Keratinocyte (primary cell): ENCODE measurements at regions not wholly inside any gene's neighbourhood (a gene's known extent, or its start where the extent isn't known, plus 50 kb on each side); places are given as distances from the start of the nearest gene placed in this dataset.

Source experiments
- DNase-seq: peaks from one replicate; pipeline ENCODE4 v3.0.0-alpha.2; 2011; ENCODE audit warnings: low read depth, missing footprints, low spot score
- FAIRE-seq: peaks from 2 replicates; lab custom pipeline; 2011; peaks lifted over from hg19 to GRCh38; lab: Jason Lieb, UNC
- H2AFZ ChIP-seq: 2 replicates; pipeline ENCODE4 v1.6.0; 2012; ENCODE audit warnings: low read length, control low read depth, inconsistent platforms; ENCODE audit not compliant: control insufficient read depth
- H3K27ac ChIP-seq: 2 replicates; pipeline ENCODE4 v1.5.1; 2011; ENCODE audit warnings: low read length; ENCODE audit not compliant: control insufficient read depth, insufficient read depth
- H3K27me3 ChIP-seq: 3 replicates; pipeline ENCODE4 v1.6.0; 2011; ENCODE audit warnings: low read length; ENCODE audit not compliant: control insufficient read depth, insufficient read depth; ENCODE audit errors: extremely low read depth
- H3K36me3 ChIP-seq, 2 experiments: 2 replicates in 1 of 2; 3 replicates in 1 of 2; pipeline ENCODE4 v1.5.1; 2011; ENCODE audit warnings: low read length in 2 of 2, mild to moderate bottlenecking in 1 of 2; ENCODE audit not compliant: control insufficient read depth in 2 of 2, insufficient read depth in 2 of 2; ENCODE audit errors: extremely low read depth in 1 of 2
- H3K4me1 ChIP-seq: 3 replicates; pipeline ENCODE4 v1.5.1; 2011; ENCODE audit warnings: low read length; ENCODE audit not compliant: control insufficient read depth, insufficient read depth; ENCODE audit errors: extremely low read depth
- H3K4me2 ChIP-seq: 3 replicates; pipeline ENCODE4 v1.6.0; 2011; ENCODE audit warnings: low read depth, low read length; ENCODE audit not compliant: control insufficient read depth, insufficient read depth; ENCODE audit errors: extremely low read depth
- H3K4me3 ChIP-seq, 3 experiments: fragments of 200-600 bp in 1 of 3; sonication (generic) in 1 of 3; 2 replicates in 2 of 3; 3 replicates in 1 of 3; pipeline ENCODE4 v1.5.1; 2011 to 2016; ENCODE audit warnings: low read length in 3 of 3, mild to moderate bottlenecking in 3 of 3, control low read depth in 2 of 3, inconsistent platforms in 1 of 3, low read depth in 1 of 3, mixed read lengths in 1 of 3, mixed run types in 1 of 3, moderate library complexity in 1 of 3; ENCODE audit not compliant: control insufficient read depth in 2 of 3, insufficient read depth in 2 of 3; ENCODE audit errors: extremely low read depth in 1 of 3
- H3K79me2 ChIP-seq: 2 replicates; pipeline ENCODE4 v1.6.0; 2012; ENCODE audit warnings: low read length; ENCODE audit not compliant: control insufficient read depth, insufficient read depth
- H3K9ac ChIP-seq: 3 replicates; pipeline ENCODE4 v1.6.0; 2011; ENCODE audit warnings: low read length; ENCODE audit not compliant: control insufficient read depth, insufficient read depth; ENCODE audit errors: extremely low read depth
- H3K9me1 ChIP-seq: 3 replicates; pipeline ENCODE4 v1.6.0; 2011; ENCODE audit warnings: low read length; ENCODE audit not compliant: control insufficient read depth, insufficient read depth; ENCODE audit errors: extremely low read depth
- H3K9me3 ChIP-seq: 2 replicates; pipeline ENCODE4 v1.5.1; 2012; ENCODE audit warnings: low read depth, low read length; ENCODE audit not compliant: control insufficient read depth
- H4K20me1 ChIP-seq: 3 replicates; pipeline ENCODE4 v1.6.0; 2011; ENCODE audit warnings: low read length; ENCODE audit not compliant: control insufficient read depth, insufficient read depth; ENCODE audit errors: extremely low read depth
- EZH2 ChIP-seq: IDR thresholded peaks from one replicate; pipeline ENCODE4 v1.6.1; 2012; ENCODE audit warnings: inconsistent platforms, mild to moderate bottlenecking, low read length, moderate library complexity
- dilution Hi-C: fragments of 300-500 bp; cut with MboI; formaldehyde crosslinking; loops from one replicate; pipeline ENCODE4 v1.7.0; 2020; ENCODE audit warnings: low sequenced_read_pairs; ENCODE audit not compliant: extremely low pct_ligation_motif_present
- TF ChIP-seq, protein P1 (sequence below), 3 experiments: IDR thresholded peaks in 1 of 3; conservative IDR thresholded peaks in 1 of 3; optimal IDR thresholded peaks in 1 of 3; 2 replicates in 2 of 3; 3 replicates in 1 of 3; pipeline versions ENCODE3 to v1.5.1; 2011; ENCODE audit warnings: low read length in 3 of 3, mild to moderate bottlenecking in 3 of 3, moderate library complexity in 2 of 3, control low read depth in 1 of 3, inconsistent platforms in 1 of 3; ENCODE audit not compliant: insufficient read depth in 2 of 3; ENCODE audit errors: extremely low read depth in 1 of 3

DNA sequence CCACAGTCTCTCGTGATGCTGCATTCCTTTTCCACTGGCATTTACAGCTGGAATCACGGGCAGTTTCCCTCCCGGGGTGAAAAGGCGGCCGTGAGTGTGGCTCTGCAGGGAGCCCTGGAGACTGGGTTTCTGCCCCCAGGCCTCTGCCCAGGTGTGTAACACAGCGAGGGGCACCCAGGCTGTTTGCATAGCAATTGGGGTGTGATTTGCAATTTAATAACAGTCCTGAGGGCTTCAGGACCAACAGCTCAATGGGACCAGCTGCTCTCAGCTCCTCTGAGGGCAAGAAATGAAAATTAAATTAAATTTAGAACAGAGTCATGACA, 99.0 kb upstream of the SHOX start:
- Histone ChIP-seq H3K9me1 (no peaks in the 10 kb centered on the region), H3K79me2 (no peaks in the 10 kb centered on the region), H2AFZ (no peak overlapping the region), H3K4me1 (no peaks in the 10 kb centered on the region), H4K20me1 (no peaks in the 10 kb centered on the region), H3K4me2 (no peak overlapping the region), H3K27ac (no peak overlapping the region), H3K4me3 (no peak overlapping the region), H3K9me3 (peaks cover 20% of the 10 kb centered on the region), H3K9ac (no peak overlapping the region), H3K27me3 (no peaks in the 10 kb centered on the region), H3K36me3 (no peaks in the 10 kb centered on the region)
- FAIRE-seq (no peak), DNase-seq (no peak)
- dilution Hi-C loops: no loop called here
- TF ChIP-seq, protein P1, sequence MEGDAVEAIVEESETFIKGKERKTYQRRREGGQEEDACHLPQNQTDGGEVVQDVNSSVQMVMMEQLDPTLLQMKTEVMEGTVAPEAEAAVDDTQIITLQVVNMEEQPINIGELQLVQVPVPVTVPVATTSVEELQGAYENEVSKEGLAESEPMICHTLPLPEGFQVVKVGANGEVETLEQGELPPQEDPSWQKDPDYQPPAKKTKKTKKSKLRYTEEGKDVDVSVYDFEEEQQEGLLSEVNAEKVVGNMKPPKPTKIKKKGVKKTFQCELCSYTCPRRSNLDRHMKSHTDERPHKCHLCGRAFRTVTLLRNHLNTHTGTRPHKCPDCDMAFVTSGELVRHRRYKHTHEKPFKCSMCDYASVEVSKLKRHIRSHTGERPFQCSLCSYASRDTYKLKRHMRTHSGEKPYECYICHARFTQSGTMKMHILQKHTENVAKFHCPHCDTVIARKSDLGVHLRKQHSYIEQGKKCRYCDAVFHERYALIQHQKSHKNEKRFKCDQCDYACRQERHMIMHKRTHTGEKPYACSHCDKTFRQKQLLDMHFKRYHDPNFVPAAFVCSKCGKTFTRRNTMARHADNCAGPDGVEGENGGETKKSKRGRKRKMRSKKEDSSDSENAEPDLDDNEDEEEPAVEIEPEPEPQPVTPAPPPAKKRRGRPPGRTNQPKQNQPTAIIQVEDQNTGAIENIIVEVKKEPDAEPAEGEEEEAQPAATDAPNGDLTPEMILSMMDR (optimal IDR thresholded peaks at IDR 0.05 in 1 of 3, IDR thresholded peaks at IDR 0.05 in 1 of 3, conservative IDR thresholded peaks at IDR 0.05 in 1 of 3; ENCODE audit: extremely low read depth in 1 of 3, insufficient read depth in 2 of 3, low read length in 3 of 3): no peak
- TF ChIP-seq EZH2: no peak

DNA sequence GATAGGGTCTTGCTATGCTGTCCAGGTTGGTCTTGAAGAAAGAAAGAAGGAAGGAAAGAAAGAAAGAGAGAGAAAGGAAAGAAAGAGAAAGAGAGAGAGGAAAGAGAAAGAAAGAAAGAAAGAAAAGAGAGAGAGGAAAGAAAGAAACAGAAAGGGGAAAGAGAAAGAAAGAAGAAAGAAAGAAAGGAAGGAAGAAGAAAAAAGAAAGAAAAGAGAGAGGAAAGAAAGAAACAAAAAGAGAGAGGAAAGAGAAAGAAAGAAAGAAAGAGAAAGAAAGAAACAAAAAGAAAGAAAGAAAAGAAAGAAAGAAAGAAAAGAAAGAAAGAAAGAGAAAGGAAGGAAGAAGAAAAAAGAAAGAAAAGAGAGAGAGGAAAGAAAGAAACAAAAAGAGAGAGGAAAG, 95.8 kb upstream of the SHOX start:
- no peak for DNase-seq

More for the DNA sequence above, 95.8 kb upstream of the SHOX start:
- H3K4me2 ChIP-seq: no peak overlapping the region
- H3K27ac ChIP-seq: no peak overlapping the region
- no peak overlapping the region for H3K9ac ChIP-seq
- H3K79me2 ChIP-seq: no peaks in the 10 kb centered on the region
- dilution Hi-C loops: no loop called here
- H3K9me3 ChIP-seq: peaks cover 23% of the 10 kb centered on the region
- no peaks in the 10 kb centered on the region for H3K4me1 ChIP-seq
- H4K20me1 ChIP-seq: no peaks in the 10 kb centered on the region
- no peaks in the 10 kb centered on the region for H3K9me1 ChIP-seq
- no peak overlapping the region for H3K4me3 ChIP-seq
- H3K27me3 ChIP-seq: no peaks in the 10 kb centered on the region
- no peaks in the 10 kb centered on the region for H3K36me3 ChIP-seq
- FAIRE-seq: no peak
- H2AFZ ChIP-seq: no peak overlapping the region
- TF ChIP-seq, protein P1 (optimal IDR thresholded peaks at IDR 0.05 in 1 of 3, IDR thresholded peaks at IDR 0.05 in 1 of 3, conservative IDR thresholded peaks at IDR 0.05 in 1 of 3; ENCODE audit: extremely low read depth in 1 of 3, insufficient read depth in 2 of 3, low read length in 3 of 3): no peak
- no peak for TF ChIP-seq EZH2
